Activated CD4-positive, alpha-beta memory T cell treated with anti-CD3 and anti-CD28 coated beads, Interleukin-2, amount 10 ng/mL, durations not matched to agents 7 days and 5 days (primary cell): ENCODE measurements at regions not wholly inside any gene's neighbourhood (a gene's known extent, or its start where the extent isn't known, plus 50 kb on each side); places are given as distances from the start of the nearest gene placed in this dataset.

Source experiments
- CTCF ChIA-PET: fragments of 350-600 bp; sonication (Branson Sonifier 250); formaldehyde crosslinking; loops from one replicate; lab custom pipeline; 2021; ENCODE audit warnings: antibody characterized with exemption, inconsistent platforms; lab: Charles Lee
- POLR2A ChIA-PET: fragments of 350-600 bp; sonication (Branson Sonifier 250); formaldehyde crosslinking; loops from one replicate; lab custom pipeline; 2021; ENCODE audit warnings: antibody characterized with exemption; lab: Charles Lee
- DNase-seq: peaks from one replicate; pipeline ENCODE4 v3.0.0-alpha.2; 2020
- H3K27ac Mint-ChIP-seq: one replicate; pipeline ENCODE4 v1.8.0; 2021; ENCODE audit warnings: mild to moderate bottlenecking, mixed read lengths
- H3K27me3 Mint-ChIP-seq: one replicate; pipeline ENCODE4 v1.8.0; 2021; ENCODE audit warnings: mixed read lengths
- H3K36me3 Mint-ChIP-seq: one replicate; pipeline ENCODE4 v1.8.0; 2021; ENCODE audit warnings: low read depth, mixed read lengths
- H3K4me1 Mint-ChIP-seq: one replicate; pipeline ENCODE4 v1.8.0; 2021; ENCODE audit warnings: mixed read lengths
- H3K4me3 Mint-ChIP-seq: one replicate; pipeline ENCODE4 v1.8.0; 2021; ENCODE audit warnings: mild to moderate bottlenecking, mixed read lengths
- H3K9me3 Mint-ChIP-seq: one replicate; pipeline ENCODE4 v1.8.0; 2021; ENCODE audit warnings: mixed read lengths

DNA sequence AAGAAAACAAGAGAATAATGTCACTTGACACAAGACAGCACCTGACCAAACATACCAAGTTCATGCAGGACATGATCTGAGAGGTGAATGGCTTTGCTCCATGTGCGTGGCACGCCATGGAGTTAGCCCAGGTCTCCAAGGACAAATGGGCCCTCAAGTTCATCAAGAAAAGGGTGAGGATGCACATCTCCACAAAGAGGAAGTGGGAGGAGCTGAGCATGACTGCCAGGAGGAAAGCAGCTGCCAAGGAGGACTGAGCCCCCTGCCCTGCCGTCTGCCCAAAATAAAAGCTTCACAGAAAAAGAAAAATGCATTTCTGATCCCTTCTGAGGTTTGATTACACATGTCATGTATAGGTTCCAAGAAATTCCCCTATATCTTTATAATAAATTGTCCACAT, 82.0 kb upstream of the TSHZ2 start:
- Mint-ChIP-seq H3K36me3 (no peaks in the 10 kb centered on the region), H3K4me1 (no peaks in the 10 kb centered on the region), H3K4me3 (no peak overlapping the region), H3K9me3 (no peaks in the 10 kb centered on the region), H3K27me3 (peaks cover 2% of the 10 kb centered on the region), H3K27ac (no peak overlapping the region)
- POLR2A ChIA-PET: no interaction called here
- no peak for DNase-seq
- CTCF ChIA-PET: no interaction called here

DNA sequence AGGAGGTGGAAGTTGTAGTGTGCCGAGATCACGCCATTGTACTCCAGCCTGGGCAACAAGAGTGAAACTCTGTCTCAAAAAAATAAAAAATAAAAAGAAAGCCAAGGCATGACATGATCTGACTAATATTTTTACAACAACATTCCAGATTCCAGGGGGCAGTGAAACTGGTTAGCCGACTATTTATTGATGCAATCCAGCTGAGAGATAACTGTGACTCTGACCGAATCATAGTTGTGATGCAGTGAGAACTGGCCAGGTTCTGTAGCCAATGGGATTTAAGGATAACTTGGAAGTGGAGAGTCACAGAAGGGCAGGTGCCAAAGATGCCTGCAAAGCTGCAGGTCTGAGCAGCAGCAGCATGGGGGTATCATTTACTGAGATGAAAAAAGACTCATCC, 82.9 kb upstream of the TSHZ2 start:
- DNase-seq: no peak
- no peak overlapping the region for H3K27ac Mint-ChIP-seq
- CTCF ChIA-PET: no interaction called here

DNA sequence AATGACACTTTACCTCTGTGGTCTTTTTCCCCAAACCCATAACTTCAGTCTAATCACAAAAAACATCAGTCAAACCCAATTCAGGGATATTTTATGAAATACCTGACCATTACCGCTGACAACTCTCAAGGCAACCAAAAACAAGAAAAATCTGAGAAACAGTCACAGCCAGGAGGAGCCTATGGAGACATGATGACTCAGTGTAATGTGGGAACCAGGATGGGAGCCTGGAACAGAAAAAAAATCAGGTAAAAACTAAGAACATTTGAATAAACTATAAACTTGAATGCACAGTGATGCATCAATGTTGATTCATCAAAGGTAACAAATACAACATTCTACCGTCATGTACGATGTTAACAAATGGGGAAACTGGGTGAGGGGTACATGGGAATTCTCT, 84.1 kb upstream of the TSHZ2 start:
- ChIA-PET CTCF (no interaction called here), POLR2A (no interaction called here)
- H3K27me3 Mint-ChIP-seq: no peaks in the 10 kb centered on the region
- no peaks in the 10 kb centered on the region for H3K4me1 Mint-ChIP-seq
- no peaks in the 10 kb centered on the region for H3K9me3 Mint-ChIP-seq
- no peaks in the 10 kb centered on the region for H3K36me3 Mint-ChIP-seq
- H3K27ac Mint-ChIP-seq: no peak overlapping the region
- no peak for DNase-seq
- H3K4me3 Mint-ChIP-seq: no peak overlapping the region

More for the DNA sequence above, 82.9 kb upstream of the TSHZ2 start:
- Mint-ChIP-seq H3K9me3 (no peaks in the 10 kb centered on the region), H3K4me3 (no peak overlapping the region), H3K27me3 (peaks cover 1% of the 10 kb centered on the region), H3K4me1 (no peaks in the 10 kb centered on the region), H3K36me3 (no peaks in the 10 kb centered on the region)
- POLR2A ChIA-PET: no interaction called here

DNA sequence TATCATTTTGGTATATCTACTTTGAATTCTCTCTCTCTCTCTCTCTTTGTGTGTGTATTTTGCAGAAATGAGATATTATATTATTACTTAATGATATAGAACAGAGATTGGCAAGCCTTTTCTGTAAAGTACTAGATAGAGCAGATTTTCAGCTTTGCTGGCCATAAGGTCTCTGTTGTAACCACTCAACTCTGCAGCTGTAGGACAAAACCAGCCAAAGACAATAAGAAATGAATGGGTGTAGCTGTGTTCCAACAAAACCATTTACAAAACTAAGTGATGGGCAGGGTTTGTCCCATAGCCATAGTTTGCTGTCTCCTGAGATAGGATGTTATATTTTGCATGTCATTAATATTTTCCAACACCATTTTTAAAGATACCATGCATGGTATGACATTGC, 91.2 kb upstream of the TSHZ2 start:
- Mint-ChIP-seq H3K27me3 (no peaks in the 10 kb centered on the region), H3K4me1 (no peaks in the 10 kb centered on the region), H3K36me3 (no peaks in the 10 kb centered on the region), H3K9me3 (no peaks in the 10 kb centered on the region), H3K27ac (no peak overlapping the region), H3K4me3 (no peak overlapping the region)
- ChIA-PET CTCF (no interaction called here), POLR2A (no interaction called here)
- no peak for DNase-seq

DNA sequence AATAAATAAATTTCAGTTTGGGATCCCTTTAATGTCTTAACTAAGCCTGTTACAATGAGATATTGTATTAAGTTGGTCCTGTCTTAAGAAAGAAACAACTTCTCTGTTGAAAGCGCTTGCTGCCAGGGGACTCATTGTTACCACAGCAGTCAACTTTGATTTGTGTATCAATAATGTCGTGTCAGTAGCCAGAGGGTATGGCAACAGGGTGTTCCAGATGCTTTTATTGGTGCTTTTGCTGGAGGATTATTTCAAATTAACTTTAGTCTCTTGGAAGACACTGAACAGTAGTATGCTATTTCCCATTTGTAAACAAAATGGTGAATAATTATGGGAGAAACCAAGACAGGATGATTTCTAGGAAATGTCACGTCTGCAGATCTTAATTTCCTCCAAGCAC, 91.9 kb upstream of the TSHZ2 start:
- CTCF ChIA-PET: no interaction called here
- no peaks in the 10 kb centered on the region for H3K4me1 Mint-ChIP-seq
- no peaks in the 10 kb centered on the region for H3K27me3 Mint-ChIP-seq
- DNase-seq: no peak
- POLR2A ChIA-PET: interaction anchor here (0.6 kb wide), 1 partner anchor 935 kb away, joined by 4 read pairs; no protein-coding TSS in a partner anchor
- H3K36me3 Mint-ChIP-seq: no peaks in the 10 kb centered on the region
- H3K9me3 Mint-ChIP-seq: no peaks in the 10 kb centered on the region
- H3K27ac Mint-ChIP-seq: no peak overlapping the region
- no peak overlapping the region for H3K4me3 Mint-ChIP-seq

DNA sequence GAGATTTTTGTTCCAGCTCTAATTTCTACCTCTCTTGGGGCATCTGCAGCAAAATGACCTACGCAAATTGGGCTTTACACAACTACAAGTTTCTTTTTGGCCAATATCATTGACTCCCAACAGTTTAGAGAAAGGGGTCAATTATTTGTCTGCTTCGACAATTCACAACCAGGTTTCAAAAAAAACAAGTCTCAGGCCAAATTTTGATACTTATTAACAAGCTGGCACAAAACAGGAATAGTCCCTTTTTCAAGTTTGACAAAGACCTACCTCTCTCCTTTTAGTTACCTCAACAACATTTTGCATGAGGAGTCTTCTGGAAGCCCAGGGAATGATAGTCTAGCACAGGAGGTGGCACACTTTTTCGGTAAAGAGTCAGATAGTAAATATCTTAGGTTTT, 97.9 kb upstream of the TSHZ2 start:
- H3K4me3 Mint-ChIP-seq: no peak overlapping the region
- no peaks in the 10 kb centered on the region for H3K27me3 Mint-ChIP-seq
- ChIA-PET CTCF (no interaction called here), POLR2A (no interaction called here)
- no peak overlapping the region for H3K27ac Mint-ChIP-seq
- H3K9me3 Mint-ChIP-seq: no peaks in the 10 kb centered on the region
- H3K4me1 Mint-ChIP-seq: no peaks in the 10 kb centered on the region
- DNase-seq: no peak
- no peaks in the 10 kb centered on the region for H3K36me3 Mint-ChIP-seq

DNA sequence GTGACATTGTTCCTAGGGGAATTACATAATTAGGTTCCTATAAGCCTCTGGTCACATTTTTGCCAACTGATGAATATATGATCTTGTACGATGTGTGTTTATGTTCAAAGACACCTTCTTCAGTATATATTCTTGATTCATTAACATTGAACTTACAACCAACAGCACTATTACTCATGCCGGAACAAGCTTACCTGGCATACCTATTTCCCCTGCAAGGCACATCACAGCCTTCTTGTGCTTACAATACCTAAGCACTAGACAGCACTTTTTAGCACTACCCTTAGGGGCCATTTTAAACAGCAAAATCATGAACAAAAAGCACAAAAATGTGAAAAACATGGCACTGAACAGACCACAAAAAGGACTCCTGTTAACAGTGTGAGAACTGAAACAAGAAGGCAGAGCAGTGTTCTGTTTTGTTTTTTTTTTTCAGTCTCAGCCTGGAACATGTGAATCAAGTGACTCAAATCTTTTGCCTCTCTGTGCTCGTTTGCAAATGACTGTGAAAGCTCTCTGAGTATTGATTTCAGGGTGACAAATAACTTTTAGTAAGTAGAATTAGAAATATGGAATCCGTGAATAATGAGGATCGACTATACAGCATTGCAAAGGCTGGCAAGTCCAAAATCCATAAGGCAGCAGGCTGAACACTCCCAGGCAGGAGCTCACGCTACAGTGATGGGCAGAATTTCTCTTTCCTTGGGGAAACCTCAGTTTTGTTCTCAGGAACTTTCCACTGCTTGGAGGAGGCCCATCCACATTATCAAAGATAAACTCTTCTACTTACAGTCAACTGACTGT, 102.3 kb upstream of the TSHZ2 start:
- Mint-ChIP-seq H3K27ac (no peak overlapping the region), H3K4me3 (no peak overlapping the region), H3K36me3 (no peaks in the 10 kb centered on the region), H3K9me3 (no peaks in the 10 kb centered on the region), H3K4me1 (no peaks in the 10 kb centered on the region), H3K27me3 (no peaks in the 10 kb centered on the region)
- POLR2A ChIA-PET: no interaction called here
- CTCF ChIA-PET: no interaction called here
- no peak for DNase-seq

DNA sequence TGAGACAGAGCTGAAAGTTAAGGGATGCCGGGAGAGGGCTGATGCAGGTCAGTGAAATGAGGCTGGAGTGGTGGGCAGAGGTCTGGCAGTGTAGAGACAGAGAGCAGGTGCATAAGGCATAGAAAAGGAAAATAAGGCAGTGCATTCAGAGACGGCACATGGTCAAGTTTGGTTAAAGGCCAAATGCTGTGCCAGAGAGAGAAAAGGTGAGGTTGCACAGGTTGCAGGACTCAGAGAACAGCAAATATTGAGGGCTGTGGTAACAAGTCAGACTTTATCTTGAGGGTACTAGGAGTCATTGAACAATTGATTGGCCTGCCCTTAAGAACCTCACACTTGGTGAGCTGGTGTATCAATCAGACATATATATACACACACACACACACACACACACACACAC, 102.9 kb upstream of the TSHZ2 start:
- DNase-seq: no peak
- no peaks in the 10 kb centered on the region for H3K9me3 Mint-ChIP-seq
- H3K4me3 Mint-ChIP-seq: no peak overlapping the region

DNA sequence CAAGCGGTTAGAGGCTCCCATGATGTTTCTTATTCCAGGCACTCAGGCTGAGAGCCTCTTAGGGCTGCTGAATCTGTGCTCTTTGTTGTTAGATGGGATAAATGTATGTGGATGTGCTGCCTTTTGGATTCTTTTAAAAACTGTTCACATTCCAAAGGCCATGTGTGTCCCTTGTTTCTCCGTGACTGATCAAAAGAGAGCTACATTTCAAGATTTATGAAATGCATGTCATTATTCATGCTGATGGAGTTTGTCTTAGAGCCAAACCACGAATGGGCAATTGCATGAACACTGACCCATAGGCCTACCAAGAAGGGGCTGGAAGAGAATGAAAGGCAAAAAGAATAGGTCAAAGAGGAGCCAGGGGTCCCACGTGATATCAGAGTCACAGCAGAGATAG, 104.9 kb upstream of the TSHZ2 start:
- H3K4me1 Mint-ChIP-seq: peaks cover 1% of the 10 kb centered on the region
- H3K4me3 Mint-ChIP-seq: no peak overlapping the region
- H3K9me3 Mint-ChIP-seq: no peaks in the 10 kb centered on the region
- ChIA-PET POLR2A (no interaction called here), CTCF (no interaction called here)
- H3K36me3 Mint-ChIP-seq: no peaks in the 10 kb centered on the region
- H3K27me3 Mint-ChIP-seq: no peaks in the 10 kb centered on the region
- no peak overlapping the region for H3K27ac Mint-ChIP-seq
- no peak for DNase-seq

More for the DNA sequence above, 102.9 kb upstream of the TSHZ2 start:
- Mint-ChIP-seq H3K4me1 (peaks cover 1% of the 10 kb centered on the region), H3K27ac (no peak overlapping the region), H3K27me3 (no peaks in the 10 kb centered on the region), H3K36me3 (no peaks in the 10 kb centered on the region)
- ChIA-PET CTCF (no interaction called here), POLR2A (no interaction called here)

DNA sequence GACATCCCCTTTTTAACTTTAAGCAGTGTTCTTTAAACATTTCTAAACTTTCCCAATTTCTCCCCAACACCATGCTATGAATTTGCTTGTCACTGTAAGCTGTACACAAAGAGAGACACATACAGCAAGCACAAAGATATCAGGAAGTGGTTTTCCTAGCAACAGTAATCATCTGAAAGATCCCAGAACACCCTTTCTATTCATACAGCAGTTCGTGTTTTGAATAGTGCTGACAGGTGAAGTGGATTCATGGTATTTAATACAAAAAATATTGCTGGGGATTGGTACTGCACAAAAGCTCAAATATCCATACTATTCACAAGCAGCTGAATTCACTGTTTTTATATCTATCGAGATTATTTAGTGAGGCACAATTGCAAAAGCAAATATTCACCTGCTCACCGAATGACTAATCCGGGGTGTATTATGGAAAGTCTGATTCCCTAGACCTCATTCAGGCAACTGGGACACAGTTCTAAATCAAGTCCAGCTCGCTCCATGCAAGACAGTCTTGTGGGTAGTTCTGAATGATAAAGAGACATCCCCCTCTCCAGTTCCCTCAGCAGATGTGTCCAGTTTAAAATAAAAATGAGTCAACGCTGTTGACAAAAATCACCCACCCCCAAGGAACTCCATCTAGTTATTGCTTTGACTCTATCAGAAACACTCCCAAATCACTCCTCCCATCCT, 107.1 kb upstream of the TSHZ2 start:
- Mint-ChIP-seq H3K27me3 (no peaks in the 10 kb centered on the region), H3K36me3 (no peaks in the 10 kb centered on the region), H3K9me3 (no peaks in the 10 kb centered on the region), H3K4me3 (no peak overlapping the region), H3K4me1 (peaks cover 1% of the 10 kb centered on the region), H3K27ac (no peak overlapping the region)
- ChIA-PET CTCF (no interaction called here), POLR2A (no interaction called here)
- no peak for DNase-seq

DNA sequence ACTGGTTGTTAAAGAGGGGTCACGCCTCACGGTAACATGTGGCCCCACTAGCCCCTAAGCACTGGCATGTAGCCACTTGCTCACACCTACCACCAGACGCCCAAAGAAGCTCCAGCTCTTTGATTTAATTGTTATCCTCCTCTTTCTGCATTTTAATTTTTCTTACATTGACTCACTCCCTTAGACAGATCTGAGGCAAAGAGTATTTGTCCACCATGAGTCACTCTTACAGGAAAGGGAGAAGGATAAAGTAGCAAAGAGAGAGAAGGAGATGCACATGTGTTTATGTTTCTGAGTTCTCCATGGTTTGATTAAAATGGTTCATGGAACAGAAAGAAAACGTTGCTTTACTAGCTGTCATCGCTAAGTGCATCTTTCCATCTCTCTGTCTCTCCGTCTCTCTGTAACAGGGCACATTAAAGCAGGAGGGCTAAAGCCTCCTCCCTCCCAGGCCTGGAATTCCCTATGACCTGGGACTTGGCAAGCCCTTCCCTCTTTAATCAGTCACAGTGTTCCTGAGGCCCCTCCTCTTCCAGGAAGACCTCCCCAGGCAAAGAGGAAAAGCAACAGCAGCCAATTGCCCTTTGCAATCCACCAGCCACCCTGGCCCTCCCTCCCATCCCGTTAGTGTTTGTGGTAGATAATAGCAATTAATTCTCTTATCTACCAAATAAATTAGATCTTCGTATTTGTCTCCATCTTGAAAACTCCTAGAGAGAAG, 112.8 kb upstream of the TSHZ2 start:
- Mint-ChIP-seq H3K27me3 (peaks cover 2% of the 10 kb centered on the region), H3K27ac (no peak overlapping the region), H3K4me3 (no peak overlapping the region), H3K36me3 (no peaks in the 10 kb centered on the region), H3K4me1 (no peaks in the 10 kb centered on the region), H3K9me3 (no peaks in the 10 kb centered on the region)
- no peak for DNase-seq
- CTCF ChIA-PET: no interaction called here
- POLR2A ChIA-PET: no interaction called here

DNA sequence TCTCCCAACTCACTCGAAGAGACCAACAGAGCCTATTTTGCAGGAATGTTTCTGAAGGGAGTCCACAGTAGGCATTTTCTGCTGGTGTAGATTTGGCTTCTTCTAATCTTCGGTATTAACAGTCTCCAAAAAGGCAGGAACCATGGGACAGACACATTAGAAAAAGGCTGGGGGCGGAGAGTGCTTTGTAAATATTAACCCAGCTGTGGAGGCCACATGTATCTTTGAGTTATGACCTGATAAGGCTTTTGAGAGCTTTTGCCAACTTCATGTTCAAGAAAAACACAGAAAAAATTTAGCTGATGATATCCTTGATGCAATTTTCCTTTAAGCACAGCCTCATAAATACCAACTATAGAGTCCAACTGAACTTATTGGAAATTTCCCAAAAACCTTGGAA, 119.4 kb upstream of the TSHZ2 start:
- POLR2A ChIA-PET: no interaction called here
- Mint-ChIP-seq H3K36me3 (no peaks in the 10 kb centered on the region), H3K27me3 (no peaks in the 10 kb centered on the region), H3K27ac (no peak overlapping the region), H3K4me1 (no peaks in the 10 kb centered on the region), H3K4me3 (no peak overlapping the region), H3K9me3 (no peaks in the 10 kb centered on the region)
- no peak for DNase-seq
- CTCF ChIA-PET: no interaction called here

DNA sequence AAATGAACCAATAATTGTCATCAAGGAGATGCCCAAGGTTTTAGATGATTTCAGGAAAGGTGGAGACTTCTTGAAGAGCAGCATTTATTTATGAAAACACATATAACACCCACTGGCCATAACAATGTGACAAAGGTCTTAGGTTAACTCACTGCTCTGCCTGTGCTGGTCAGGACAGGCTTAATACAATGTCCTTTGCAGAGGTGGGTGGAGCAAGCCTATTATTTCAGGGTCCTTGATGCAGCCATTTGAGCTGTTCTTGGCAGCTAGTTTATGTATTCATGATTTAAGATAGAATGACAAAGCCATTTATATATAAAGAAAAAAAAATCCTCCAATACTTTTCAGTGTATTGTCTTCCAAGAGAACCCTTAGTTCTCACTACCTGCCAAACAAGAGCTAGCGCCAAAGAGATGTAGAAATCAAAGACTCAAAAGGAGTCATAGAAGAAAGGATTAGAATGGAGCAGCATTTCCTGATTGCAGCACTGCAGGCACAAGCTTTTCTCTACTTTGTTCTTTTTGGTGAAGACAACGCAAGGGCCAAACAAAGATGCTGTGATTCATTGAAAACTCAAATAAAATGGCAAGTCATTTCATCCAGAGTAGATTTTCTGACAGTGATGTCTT, 124.3 kb upstream of the TSHZ2 start:
- Mint-ChIP-seq H3K27ac (no peak overlapping the region), H3K4me1 (peaks cover 3% of the 10 kb centered on the region), H3K36me3 (no peaks in the 10 kb centered on the region), H3K4me3 (no peak overlapping the region), H3K27me3 (no peaks in the 10 kb centered on the region), H3K9me3 (no peaks in the 10 kb centered on the region)
- no peak for DNase-seq
- CTCF ChIA-PET: no interaction called here
- POLR2A ChIA-PET: no interaction called here
